IMR-90 (cell line): ENCODE measurements at regions not wholly inside any gene's neighbourhood (a gene's known extent, or its start where the extent isn't known, plus 50 kb on each side); places are given as distances from the start of the nearest gene placed in this dataset.

Experiments
- ATAC-seq: fragments of 200-7000 bp; cut with Tn5 transposase; 2 replicates; pipeline ENCODE4 v1.9.1; 2020; ENCODE audit warnings: low read depth, mild to moderate bottlenecking, moderate library complexity
- BruUV-seq: library from RNA; stranded (reverse); fragments of 400-500 nt; replicated peaks from 2 replicates; lab custom pipeline; 2021; lab: Mats Ljungman, UMichigan
- CTCF ChIA-PET: fragments of 300-600 bp; formaldehyde crosslinking; extraction: SDS; loops from one replicate; lab custom pipeline; 2021; ENCODE audit warnings: antibody characterized with exemption; lab: Yijun Ruan, JAX
- POLR2A ChIA-PET: fragments of 300-600 bp; sonication (Branson Sonifier 250); formaldehyde crosslinking; loops from one replicate; lab custom pipeline; 2022; ENCODE audit warnings: antibody characterized with exemption; ENCODE audit not compliant: unreplicated experiment; lab: Charles Lee
- DNase-seq: peaks from one replicate; pipeline ENCODE4 v3.0.0; 2013
- H2AFZ ChIP-seq: replicated peaks from 2 replicates; pipeline ENCODE3; 2013; ENCODE audit warnings: low read length, mild to moderate bottlenecking; ENCODE audit not compliant: poor library complexity
- H2AK5ac ChIP-seq: 2 replicates; pipeline ENCODE4 v1.6.1; 2013; ENCODE audit warnings: low read depth, low read length, inconsistent platforms
- H2AK9ac ChIP-seq: replicated peaks from 2 replicates; pipeline ENCODE3; 2013; ENCODE audit warnings: mild to moderate bottlenecking, low read depth, low read length, moderate library complexity; ENCODE audit not compliant: poor library complexity
- H2BK120ac ChIP-seq: 2 replicates; pipeline ENCODE4 v1.6.1; 2013; ENCODE audit warnings: low read depth, low read length, inconsistent platforms
- H2BK15ac ChIP-seq: 3 replicates; pipeline ENCODE4 v1.6.1; 2013; ENCODE audit warnings: low read depth, low read length, inconsistent platforms
- H2BK20ac ChIP-seq: 2 replicates; pipeline ENCODE4 v1.6.1; 2013; ENCODE audit warnings: low read depth, mild to moderate bottlenecking, inconsistent platforms, low read length, moderate library complexity
- H2BK5ac ChIP-seq: 2 replicates; pipeline ENCODE4 v1.6.1; 2013; ENCODE audit warnings: mild to moderate bottlenecking, low read depth, low read length, inconsistent platforms; ENCODE audit not compliant: poor library complexity, severe bottlenecking
- H3K14ac ChIP-seq: replicated peaks from 2 replicates; pipeline ENCODE4 v1.6.1; 2013; ENCODE audit warnings: low read depth, low read length, inconsistent platforms
- H3K18ac ChIP-seq: 2 replicates; pipeline ENCODE4 v1.6.1; 2013; ENCODE audit warnings: low read depth, low read length, control low read depth
- H3K23ac ChIP-seq: 2 replicates; pipeline ENCODE4 v1.6.1; 2013; ENCODE audit warnings: low read depth, low read length, inconsistent platforms
- H3K27ac ChIP-seq: 2 replicates; pipeline ENCODE4 v1.5.1; 2013; ENCODE audit warnings: mild to moderate bottlenecking, control low read depth, low read length; ENCODE audit not compliant: insufficient read depth
- H3K27me3 ChIP-seq: 2 replicates; pipeline ENCODE4 v1.6.1; 2013; ENCODE audit warnings: low read length; ENCODE audit not compliant: control insufficient read depth, insufficient read depth
- H3K36me3 ChIP-seq: 2 replicates; pipeline ENCODE4 v1.6.1; 2013; ENCODE audit warnings: low read length, mixed read lengths; ENCODE audit not compliant: control insufficient read depth, insufficient read depth
- H3K4ac ChIP-seq: 2 replicates; pipeline ENCODE4 v1.6.1; 2013; ENCODE audit warnings: low read depth, low read length, inconsistent platforms
- H3K4me1 ChIP-seq: 2 replicates; pipeline ENCODE4 v1.6.1; 2013; ENCODE audit warnings: low read length, mixed read lengths; ENCODE audit not compliant: control insufficient read depth, insufficient read depth
- H3K4me2 ChIP-seq: 2 replicates; pipeline ENCODE4 v1.6.1; 2013; ENCODE audit warnings: low read depth, mild to moderate bottlenecking, control low read depth, low read length, moderate library complexity
- H3K4me3 ChIP-seq: 2 replicates; pipeline ENCODE4 v1.5.1; 2013; ENCODE audit warnings: low read depth, mild to moderate bottlenecking, control low read depth, low read length, moderate library complexity; ENCODE audit not compliant: insufficient read depth
- H3K56ac ChIP-seq: 2 replicates; pipeline ENCODE4 v1.6.1; 2013; ENCODE audit warnings: low read length, inconsistent platforms; ENCODE audit not compliant: insufficient read depth; ENCODE audit errors: extremely low read depth
- H3K79me1 ChIP-seq, 2 experiments: 2 replicates each; pipeline ENCODE4 v1.6.1; 2013; ENCODE audit warnings: low read length in 2 of 2, inconsistent platforms in 1 of 2, low read depth in 1 of 2
- H3K9ac ChIP-seq: 2 replicates; pipeline ENCODE4 v1.6.1; 2013; ENCODE audit warnings: low read depth, low read length, control low read depth
- H3K9me1 ChIP-seq: 2 replicates; pipeline ENCODE4 v1.6.1; 2013; ENCODE audit warnings: low read length, inconsistent platforms; ENCODE audit not compliant: insufficient read depth
- H3K9me3 ChIP-seq: 2 replicates; pipeline ENCODE4 v1.6.1; 2013; ENCODE audit warnings: low read length; ENCODE audit not compliant: control insufficient read depth, insufficient read depth
- H4K20me1 ChIP-seq: 2 replicates; pipeline ENCODE4 v1.6.1; 2013; ENCODE audit warnings: low read length, inconsistent platforms; ENCODE audit not compliant: insufficient read depth
- H4K5ac ChIP-seq: 2 replicates; pipeline ENCODE4 v1.6.1; 2013; ENCODE audit warnings: mild to moderate bottlenecking, low read depth, low read length, control low read depth
- H4K8ac ChIP-seq, 2 experiments: 2 replicates each; pipeline ENCODE4 v1.6.1; 2013; ENCODE audit warnings: low read depth in 2 of 2, low read length in 2 of 2, control low read depth in 1 of 2, inconsistent platforms in 1 of 2
- H4K91ac ChIP-seq: 2 replicates; pipeline ENCODE4 v1.6.1; 2013; ENCODE audit warnings: low read depth, low read length, inconsistent platforms; ENCODE audit not compliant: insufficient read depth
- BHLHE40 ChIP-seq: fragments of 150-350 bp; IDR thresholded peaks from 2 replicates; pipeline ENCODE4 v1.6.1; 2016; ENCODE audit warnings: mild to moderate bottlenecking, low read depth, low read length
- CEBPB ChIP-seq: IDR thresholded peaks from 2 replicates; pipeline ENCODE4 v1.6.1; 2012; ENCODE audit warnings: low read depth, low read length, improper control_type of control experiment
- CHD1 ChIP-seq: IDR thresholded peaks from 2 replicates; pipeline ENCODE4 v1.6.1; 2012; ENCODE audit warnings: low read depth, low read length, improper control_type of control experiment
- ELK1 ChIP-seq: fragments of 150-350 bp; IDR thresholded peaks from 2 replicates; pipeline ENCODE4 v1.6.1; 2016; ENCODE audit warnings: low read depth, mild to moderate bottlenecking, low read length, moderate library complexity, borderline replicate concordance
- FOS ChIP-seq: fragments of 150-350 bp; IDR thresholded peaks from 2 replicates; pipeline ENCODE4 v1.6.1; 2016; ENCODE audit warnings: low read depth, low read length
- MAFK ChIP-seq: IDR thresholded peaks from 2 replicates; pipeline ENCODE4 v1.6.1; 2012; ENCODE audit warnings: low read depth, low read length, improper control_type of control experiment
- MAZ ChIP-seq: IDR thresholded peaks from 2 replicates; pipeline ENCODE4 v1.6.1; 2012; ENCODE audit warnings: low read depth, mild to moderate bottlenecking, low read length, improper control_type of control experiment, moderate library complexity, borderline replicate concordance
- MXI1 ChIP-seq: IDR thresholded peaks from 2 replicates; pipeline ENCODE4 v1.6.1; 2012; ENCODE audit warnings: low read depth, mild to moderate bottlenecking, low read length, moderate library complexity, borderline replicate concordance
- NFE2L2 ChIP-seq: fragments of 150-350 bp; IDR thresholded peaks from 2 replicates; pipeline ENCODE4 v1.6.1; 2016; ENCODE audit warnings: low read depth, mild to moderate bottlenecking, low read length
- POLR2A ChIP-seq: IDR thresholded peaks from 2 replicates; pipeline ENCODE4 v1.6.1; 2012; ENCODE audit warnings: mild to moderate bottlenecking, low read depth, low read length
- RAD21 ChIP-seq: IDR thresholded peaks from 2 replicates; pipeline ENCODE4 v1.6.1; 2012; ENCODE audit warnings: low read length, improper control_type of control experiment
- RFX5 ChIP-seq: IDR thresholded peaks from 2 replicates; pipeline ENCODE4 v1.8.0; 2012; ENCODE audit warnings: low read depth, mild to moderate bottlenecking, low read length, moderate library complexity
- SMC3 ChIP-seq: fragments of 150-350 bp; IDR thresholded peaks from 2 replicates; pipeline ENCODE4 v1.6.1; 2016; ENCODE audit warnings: low read depth, mild to moderate bottlenecking, antibody characterized with exemption, low read length, moderate library complexity
- WGBS, 2 experiments: methylation state at CpG; one replicate each; pipeline versions ENCODE4 v1.1.5 to v1.1.7; 2013; ENCODE audit warnings: missing lambda C conversion rate in 2 of 2; ENCODE audit not compliant: insufficient read length in 1 of 2; ENCODE audit errors: extremely low coverage in 2 of 2; 5-methylcytosine and 5-hydroxymethylcytosine counted together
- dilution Hi-C: fragments of 300-500 bp; cut with HindIII; formaldehyde crosslinking; loops from one replicate; pipeline ENCODE4 v1.14.3; 2018; ENCODE audit warnings: low sequenced_read_pairs; ENCODE audit not compliant: unreplicated experiment
- in situ Hi-C: fragments of 300-500 bp; cut with MboI; formaldehyde crosslinking; loops from 3 replicates; pipeline ENCODE4 v1.14.3; 2019; ENCODE audit warnings: low sequenced_read_pairs, inconsistent platforms, mixed read lengths
- intact Hi-C: fragments of 100-400 bp; cut with micrococcal nuclease; formaldehyde crosslinking; loops from 2 replicates; pipeline ENCODE4 v1.10.0; 2022
- TF ChIP-seq, protein P1 (sequence below): fragments of 150-350 bp; IDR thresholded peaks from 2 replicates; pipeline ENCODE4 v1.6.1; 2017; ENCODE audit warnings: mild to moderate bottlenecking, antibody characterized with exemption, low read length, low read depth
- TF ChIP-seq, protein P2 (sequence below): conservative IDR thresholded peaks from 2 replicates; pipeline ENCODE4 v1.5.1; 2012; ENCODE audit warnings: mild to moderate bottlenecking, low read depth, low read length, improper control_type of control experiment

GRCh38 chr15:81897057-81897677 lies 148.7 kb downstream of the MEX3B start:
- H3K9ac ChIP-seq, result peak overlapping the region; percentile 39; the same call in 1 of the 2 replicates
- peak overlapping the region; percentile 79 for H2AK5ac ChIP-seq
- H3K4me1 ChIP-seq, result peaks cover 6% of the 10 kb centered on the region
- ATAC-seq, result peak; percentile 99
- no CpG with 5 or more reads among the region's 6 CpGs for WGBS, 2 experiments
- H3K4ac ChIP-seq, result peak overlapping the region; percentile 84
- H2AFZ ChIP-seq, result peak overlapping the region; percentile 37
- H4K5ac ChIP-seq, result peak overlapping the region; percentile 10; the same call in 1 of the 2 replicates
- peak overlapping the region; percentile 26 for H3K23ac ChIP-seq
- peak overlapping the region; percentile 80 for H4K91ac ChIP-seq
- POLR2A ChIA-PET, result no interaction called here
- CTCF ChIA-PET, result interaction anchor here (1.0 to 1.1 kb wide), 2 partner anchors 12 to 43 kb away, joined by 3 to 5 read pairs; no protein-coding TSS in a partner anchor
- H4K8ac ChIP-seq, result peak overlapping the region; percentile 71 to 76
- peak overlapping the region; percentile 86 for H2BK120ac ChIP-seq
- H2AK9ac ChIP-seq, result no peak overlapping the region
- no peaks in the 10 kb centered on the region for H3K36me3 ChIP-seq
- H3K9me1 ChIP-seq, result no peaks in the 10 kb centered on the region; the same call in none of the 2 replicates
- no TSS peak for BruUV-seq
- H3K27me3 ChIP-seq, result no peaks in the 10 kb centered on the region
- no peaks in the 10 kb centered on the region for H4K20me1 ChIP-seq
- H3K4me3 ChIP-seq, result no peak overlapping the region
- peak; percentile 90 for DNase-seq
- H3K27ac ChIP-seq, result peak overlapping the region; percentile 85
- intact Hi-C loops (loop anchor here (2.0 kb wide), 1 partner anchor 150 kb away; the partner anchor contains the start of gene MEX3B), dilution Hi-C loops (no loop called here), in situ Hi-C loops (loop anchor here (10.0 kb wide), 1 partner anchor 148 kb away; the partner anchor contains the start of gene MEX3B)
- peak overlapping the region; percentile 70 for H3K18ac ChIP-seq
- peak overlapping the region; percentile 78 for H3K14ac ChIP-seq
- H3K79me1 ChIP-seq, result no peaks in the 10 kb centered on the region
- H3K9me3 ChIP-seq, result no peaks in the 10 kb centered on the region
- H3K4me2 ChIP-seq, result peak overlapping the region; percentile 71
- peak overlapping the region; percentile 37 for H2BK5ac ChIP-seq
- H3K56ac ChIP-seq, result peak overlapping the region; percentile 80
- peak overlapping the region; percentile 88 for H2BK20ac ChIP-seq
- H2BK15ac ChIP-seq, result peak overlapping the region; percentile 86
- TF ChIP-seq ELK1 (peak; percentile 97), CEBPB (0 out of 2 replicates have a peak, but pooled peaks have one; percentile 25), BHLHE40 (no peak), RAD21 (no peak), POLR2A (no peak), CHD1 (no peak), FOS (peak; percentile 42; the same call in 1 of the 2 replicates), MAFK (0 out of 2 replicates have a peak, but pooled peaks have one; percentile 21), NFE2L2 (no peak), MAZ (no peak), RFX5 (no peak), SMC3 (no peak), MXI1 (no peak)
- TF ChIP-seq, protein P1, sequence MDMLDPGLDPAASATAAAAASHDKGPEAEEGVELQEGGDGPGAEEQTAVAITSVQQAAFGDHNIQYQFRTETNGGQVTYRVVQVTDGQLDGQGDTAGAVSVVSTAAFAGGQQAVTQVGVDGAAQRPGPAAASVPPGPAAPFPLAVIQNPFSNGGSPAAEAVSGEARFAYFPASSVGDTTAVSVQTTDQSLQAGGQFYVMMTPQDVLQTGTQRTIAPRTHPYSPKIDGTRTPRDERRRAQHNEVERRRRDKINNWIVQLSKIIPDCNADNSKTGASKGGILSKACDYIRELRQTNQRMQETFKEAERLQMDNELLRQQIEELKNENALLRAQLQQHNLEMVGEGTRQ, result no peak
- TF ChIP-seq, protein P2, sequence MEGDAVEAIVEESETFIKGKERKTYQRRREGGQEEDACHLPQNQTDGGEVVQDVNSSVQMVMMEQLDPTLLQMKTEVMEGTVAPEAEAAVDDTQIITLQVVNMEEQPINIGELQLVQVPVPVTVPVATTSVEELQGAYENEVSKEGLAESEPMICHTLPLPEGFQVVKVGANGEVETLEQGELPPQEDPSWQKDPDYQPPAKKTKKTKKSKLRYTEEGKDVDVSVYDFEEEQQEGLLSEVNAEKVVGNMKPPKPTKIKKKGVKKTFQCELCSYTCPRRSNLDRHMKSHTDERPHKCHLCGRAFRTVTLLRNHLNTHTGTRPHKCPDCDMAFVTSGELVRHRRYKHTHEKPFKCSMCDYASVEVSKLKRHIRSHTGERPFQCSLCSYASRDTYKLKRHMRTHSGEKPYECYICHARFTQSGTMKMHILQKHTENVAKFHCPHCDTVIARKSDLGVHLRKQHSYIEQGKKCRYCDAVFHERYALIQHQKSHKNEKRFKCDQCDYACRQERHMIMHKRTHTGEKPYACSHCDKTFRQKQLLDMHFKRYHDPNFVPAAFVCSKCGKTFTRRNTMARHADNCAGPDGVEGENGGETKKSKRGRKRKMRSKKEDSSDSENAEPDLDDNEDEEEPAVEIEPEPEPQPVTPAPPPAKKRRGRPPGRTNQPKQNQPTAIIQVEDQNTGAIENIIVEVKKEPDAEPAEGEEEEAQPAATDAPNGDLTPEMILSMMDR, result no peak
